GM10847 (cell line): ENCODE measurements at regions not wholly inside any gene's neighbourhood (a gene's known extent, or its start where the extent isn't known, plus 50 kb on each side); places are given as distances from the start of the nearest gene placed in this dataset.

Experiments used
- POLR2A ChIP-seq: IDR thresholded peaks from 2 replicates; pipeline ENCODE4 v1.6.1; 2011; ENCODE audit not compliant: insufficient read length; ENCODE audit errors: extremely low read depth

DNA sequence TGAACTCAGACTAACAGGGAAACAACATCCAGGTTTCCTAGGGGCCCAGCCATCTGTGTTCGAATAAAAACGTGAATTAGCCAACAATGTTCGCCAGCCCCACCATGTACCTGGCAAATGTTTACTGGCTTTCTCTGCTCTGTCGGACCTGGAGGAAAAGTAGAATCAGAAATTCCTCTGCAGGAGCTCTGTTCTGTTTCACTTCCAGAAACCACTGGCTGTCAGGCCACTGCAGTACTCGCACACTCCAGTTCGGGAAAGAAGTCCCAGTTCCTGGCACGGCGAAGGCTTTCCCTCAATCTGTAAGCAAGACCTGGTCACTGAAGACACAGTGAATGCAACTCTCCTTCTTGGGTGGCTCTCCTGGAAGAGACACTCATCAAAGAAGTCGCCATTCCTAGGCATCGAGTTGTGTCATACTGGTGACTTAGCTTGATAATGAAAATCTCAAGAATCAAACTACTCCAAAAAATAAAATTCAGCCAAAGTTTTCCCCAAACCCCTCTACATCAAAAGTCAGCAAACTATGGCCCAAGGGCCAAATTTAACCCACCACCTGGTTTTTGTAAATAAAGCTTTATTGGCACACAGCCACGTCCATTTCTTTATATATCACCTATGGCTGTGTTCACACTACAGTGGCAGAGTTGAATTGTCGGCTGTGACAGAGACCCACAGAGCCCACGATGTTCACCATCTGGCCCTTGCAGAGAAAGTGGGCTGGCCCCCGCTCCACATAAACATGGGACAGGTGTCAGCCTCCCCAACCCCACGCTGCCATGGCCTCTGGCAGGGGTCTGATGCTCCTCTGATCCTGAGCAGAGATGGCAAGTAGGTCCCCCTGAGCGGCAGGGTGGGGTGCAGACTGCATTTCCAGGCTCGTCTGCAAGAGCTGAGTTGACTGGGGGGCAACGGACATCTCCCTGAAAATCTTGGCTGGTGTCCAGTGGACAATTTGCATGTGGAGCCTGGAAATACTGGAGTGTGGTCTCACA is 189.2 kb upstream of the DIO3 start:
- no peak for TF ChIP-seq POLR2A

DNA sequence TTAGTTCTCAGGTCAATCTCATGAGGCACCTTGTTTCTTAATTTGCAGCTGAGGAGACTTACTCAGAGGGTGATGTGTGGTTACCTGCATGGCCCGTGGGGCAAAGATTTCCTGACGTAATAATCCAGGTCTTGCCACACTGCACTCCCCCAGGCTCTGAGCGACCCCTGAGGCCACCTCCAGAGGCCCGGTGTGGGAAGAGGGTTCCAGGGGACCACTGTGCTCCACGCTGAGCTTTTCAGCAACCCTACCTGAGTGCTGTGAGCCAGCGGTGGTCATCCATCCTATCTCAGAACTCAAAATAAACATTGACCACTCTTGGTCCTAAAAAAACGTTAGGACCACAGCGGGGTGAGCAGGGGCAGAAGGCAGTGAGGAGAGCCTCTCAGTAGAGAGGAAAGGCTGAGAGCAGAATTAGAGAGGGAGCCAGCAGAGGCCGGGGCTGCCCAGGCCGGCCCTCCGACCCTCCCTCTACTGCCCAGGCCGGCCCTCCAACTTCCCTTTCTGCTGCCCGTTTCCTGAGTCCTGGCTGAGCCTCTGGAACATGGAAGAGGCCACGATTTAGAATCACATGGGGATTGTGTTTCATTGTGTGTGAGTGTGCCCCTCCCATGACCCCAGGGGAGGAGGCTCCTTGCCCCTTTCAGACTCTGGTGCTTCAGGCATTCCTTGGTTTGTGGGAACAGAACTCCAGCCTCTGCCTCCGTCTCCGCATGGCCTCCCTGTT is 188.2 kb upstream of the DIO3 start:
- TF ChIP-seq POLR2A, result no peak

DNA sequence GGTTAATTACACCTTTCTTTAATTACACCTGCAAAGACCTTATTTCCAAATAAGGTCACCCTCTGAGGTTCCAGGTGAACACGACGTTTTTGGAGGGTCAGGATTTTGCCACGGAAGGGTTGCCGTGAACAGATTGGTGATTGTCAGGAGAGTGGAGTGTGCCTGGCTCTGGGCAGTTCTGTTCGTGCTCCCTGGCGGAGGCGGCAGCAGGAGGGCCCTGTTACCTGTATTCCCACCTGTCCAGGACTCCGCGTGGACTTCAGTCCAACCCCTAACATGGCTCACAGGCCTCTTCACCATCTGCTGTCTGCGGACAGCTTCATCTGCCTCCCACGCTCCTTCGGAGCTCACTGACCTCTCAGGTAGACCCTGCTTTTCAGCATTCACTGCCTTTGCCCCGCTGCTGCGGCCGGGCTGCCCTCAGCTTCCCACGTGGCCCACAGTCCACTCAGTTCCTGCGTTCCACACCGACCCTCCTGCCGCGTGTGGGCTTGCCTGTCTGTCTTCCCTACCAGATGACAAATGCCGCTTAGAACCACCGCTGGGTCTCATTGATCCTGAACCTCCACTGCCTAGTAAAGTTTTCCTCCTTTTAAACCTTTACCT is 187.5 kb upstream of the DIO3 start:
- no peak for TF ChIP-seq POLR2A

DNA sequence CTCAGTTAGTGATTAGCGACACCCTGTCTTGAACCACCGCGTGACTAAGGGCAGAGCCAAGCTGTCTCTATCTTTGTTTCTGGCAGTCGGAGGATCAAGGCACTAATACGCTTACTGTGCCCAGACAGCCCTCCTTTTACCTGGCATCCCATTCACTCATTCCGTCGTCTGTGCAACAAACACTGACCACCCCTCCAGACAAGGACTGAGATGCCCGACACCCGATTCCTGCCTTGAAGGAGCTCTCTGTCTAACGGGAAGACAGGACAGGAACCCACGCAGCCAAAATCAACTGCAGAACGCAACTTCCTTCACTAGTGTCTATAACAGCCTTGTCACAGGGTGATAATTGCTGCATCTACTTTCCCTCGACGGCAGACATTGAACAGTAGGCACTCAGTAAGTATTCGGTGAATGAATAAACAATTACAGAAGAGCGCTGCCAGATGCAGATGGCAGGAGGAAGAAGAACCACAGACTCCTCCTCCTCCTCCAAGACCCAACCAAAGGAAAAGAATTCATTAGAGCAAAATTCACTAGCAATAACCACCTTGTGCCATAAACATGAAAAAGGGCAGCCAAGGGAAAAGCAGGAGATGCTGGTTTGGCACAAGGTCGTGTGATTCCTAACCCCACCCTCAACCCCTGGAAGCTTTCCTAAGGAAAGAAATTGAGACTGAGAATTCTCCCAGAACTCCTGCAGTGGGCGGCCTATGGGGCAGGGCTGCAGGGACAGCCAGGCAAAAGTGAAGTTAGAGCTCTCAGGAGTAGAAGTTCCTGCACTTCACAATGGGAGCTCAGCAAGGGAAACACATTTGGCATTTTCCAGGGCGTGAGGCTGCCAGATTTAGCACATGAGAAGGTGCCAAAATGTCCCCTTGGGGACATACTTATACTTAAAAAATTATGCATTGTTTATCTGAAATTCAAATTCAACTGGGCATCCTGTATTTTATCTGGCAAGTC is 186.6 kb upstream of the DIO3 start:
- TF ChIP-seq POLR2A, result no peak

DNA sequence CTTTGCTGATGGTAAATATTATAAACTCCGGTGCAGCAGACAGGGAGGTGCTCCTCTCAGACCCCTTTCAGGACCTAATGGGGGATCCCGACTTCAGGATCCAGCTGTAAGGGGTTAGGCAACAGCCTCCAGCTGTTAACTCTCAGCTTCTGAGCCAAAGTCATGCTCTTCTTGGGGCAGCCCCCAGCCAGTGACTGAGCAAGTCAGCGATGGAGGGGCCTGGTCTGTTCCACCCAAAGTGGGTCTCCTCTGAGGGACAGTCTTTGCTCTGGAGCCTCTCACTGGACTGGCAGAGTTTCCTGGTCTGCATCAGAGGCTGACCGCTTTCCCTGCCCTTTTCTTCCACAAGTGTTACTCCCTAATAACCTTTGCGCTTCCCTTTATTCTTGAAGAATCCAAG is 184.2 kb upstream of the DIO3 start:
- TF ChIP-seq POLR2A, result no peak

DNA sequence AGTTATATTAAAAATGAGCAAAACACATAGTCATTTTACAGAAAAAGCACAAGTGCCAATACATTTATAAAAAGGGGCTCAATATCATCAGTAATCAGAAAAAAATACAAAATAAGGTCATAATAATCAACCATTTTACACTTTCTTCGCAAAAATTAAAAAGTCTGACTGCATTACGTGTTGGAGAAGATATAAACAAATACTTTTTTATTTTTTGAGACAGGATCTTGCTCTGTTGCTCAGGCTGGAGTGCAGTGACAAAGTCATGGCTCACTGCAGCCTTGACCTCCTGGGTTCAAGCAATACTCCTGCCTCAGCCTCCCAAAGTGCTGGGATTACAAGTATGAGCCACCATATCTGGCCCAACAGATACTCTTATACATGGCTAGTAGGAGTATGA is 181.5 kb upstream of the DIO3 start:
- TF ChIP-seq POLR2A, result no peak

DNA sequence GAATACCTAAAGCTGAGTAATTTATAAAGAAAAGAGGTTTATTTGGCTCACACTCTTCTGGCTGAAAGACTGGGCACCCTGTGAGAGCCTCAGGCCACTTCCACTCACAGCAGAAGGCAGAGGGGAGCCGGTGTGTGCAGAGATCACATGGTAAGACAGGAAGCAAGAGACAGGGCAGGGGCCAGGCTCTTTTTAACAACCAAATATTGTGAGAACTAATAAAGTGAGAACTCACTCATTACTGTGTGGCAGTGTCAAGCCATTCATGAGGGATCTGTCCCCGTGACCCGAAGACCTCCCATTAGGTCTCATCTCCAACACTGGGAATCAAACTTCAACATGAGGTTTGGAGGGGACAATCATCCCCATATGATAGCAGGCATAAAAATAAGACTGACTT is 180.8 kb upstream of the DIO3 start:
- no peak for TF ChIP-seq POLR2A

DNA sequence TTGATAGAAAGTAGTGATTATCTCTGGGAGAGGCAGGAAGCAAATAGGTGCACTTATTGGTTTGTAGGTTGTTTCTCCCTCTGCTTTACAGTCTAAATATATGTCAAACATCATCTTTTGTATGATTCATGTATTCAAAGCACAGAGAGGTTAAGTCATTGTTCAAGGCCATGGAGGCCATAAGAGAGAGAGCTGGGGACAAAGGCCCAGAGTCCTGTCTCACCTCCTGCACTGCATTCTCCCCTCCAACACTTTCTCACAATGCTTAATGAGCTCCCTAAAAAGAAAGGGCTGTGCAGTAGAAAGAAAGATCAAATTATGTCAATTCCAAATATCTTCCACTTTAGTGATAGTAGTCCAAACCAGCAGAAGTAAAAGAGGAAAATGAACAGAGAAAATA is 180.4 kb upstream of the DIO3 start:
- no peak for TF ChIP-seq POLR2A

DNA sequence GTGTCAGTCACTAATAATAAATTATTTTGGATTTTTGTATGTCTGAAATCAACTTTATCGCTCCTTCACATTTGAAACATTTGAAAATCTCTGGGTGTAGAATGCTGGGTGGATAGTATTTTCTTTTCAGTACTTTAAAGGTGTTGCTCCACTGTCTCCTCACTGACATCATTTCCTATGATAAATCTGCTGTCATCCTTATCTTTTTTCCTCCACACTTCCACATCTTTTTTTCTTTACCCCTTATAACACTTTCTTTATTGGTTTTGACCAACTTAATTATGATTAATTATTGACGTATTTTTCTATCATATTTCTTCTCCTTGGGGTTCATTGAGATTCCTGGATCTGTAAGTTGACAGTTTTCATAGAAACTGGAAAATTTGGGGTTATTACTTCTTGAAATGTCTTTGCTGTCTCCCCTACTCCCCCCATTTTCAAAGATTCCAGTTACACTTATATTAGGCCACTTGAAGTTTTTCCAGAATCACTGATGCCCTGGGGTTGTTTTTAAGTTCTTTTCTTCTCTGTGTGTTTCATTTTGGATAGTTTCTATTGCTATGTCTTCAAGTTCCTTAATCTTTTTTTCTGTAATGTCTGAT is 177.5 kb upstream of the DIO3 start:
- no peak for TF ChIP-seq POLR2A

DNA sequence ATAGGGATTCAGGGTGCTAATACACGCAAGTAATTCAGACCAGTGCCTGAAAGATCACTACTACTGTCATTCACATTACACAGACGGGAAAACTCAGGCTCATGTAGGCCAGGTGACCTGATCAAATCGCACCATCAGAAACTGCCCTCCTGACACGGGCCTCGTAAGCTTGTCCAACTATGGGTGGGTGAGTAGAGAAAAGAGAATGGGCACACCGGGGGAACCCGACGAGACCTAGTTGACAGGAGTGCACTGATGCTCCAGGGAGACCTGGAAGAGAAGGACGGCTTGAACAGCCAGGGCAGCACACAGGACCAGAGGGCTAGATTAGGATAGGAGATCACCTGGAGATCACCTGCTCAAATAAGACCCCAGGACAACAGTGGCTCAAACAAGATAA is 166.9 kb upstream of the DIO3 start:
- TF ChIP-seq POLR2A, result no peak

DNA sequence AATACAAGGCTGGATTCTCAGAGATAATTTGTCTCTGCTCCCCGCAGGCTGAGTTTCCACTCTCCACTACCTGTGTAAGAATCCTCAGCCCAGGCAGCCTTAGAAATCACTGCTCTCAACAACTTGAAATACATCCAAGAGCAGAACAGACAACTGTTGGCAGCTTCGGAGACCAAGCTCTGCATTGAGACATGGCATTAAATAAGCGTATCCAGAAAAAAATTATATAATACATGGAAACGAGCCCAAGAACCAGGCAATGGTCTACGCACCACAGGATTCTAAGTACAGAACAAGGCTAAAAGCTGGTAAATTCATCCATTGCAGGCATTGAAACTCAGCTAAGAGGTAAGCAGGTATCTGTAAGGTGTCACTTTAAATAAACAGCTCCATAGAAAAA is 165.5 kb upstream of the DIO3 start:
- TF ChIP-seq POLR2A, result no peak

DNA sequence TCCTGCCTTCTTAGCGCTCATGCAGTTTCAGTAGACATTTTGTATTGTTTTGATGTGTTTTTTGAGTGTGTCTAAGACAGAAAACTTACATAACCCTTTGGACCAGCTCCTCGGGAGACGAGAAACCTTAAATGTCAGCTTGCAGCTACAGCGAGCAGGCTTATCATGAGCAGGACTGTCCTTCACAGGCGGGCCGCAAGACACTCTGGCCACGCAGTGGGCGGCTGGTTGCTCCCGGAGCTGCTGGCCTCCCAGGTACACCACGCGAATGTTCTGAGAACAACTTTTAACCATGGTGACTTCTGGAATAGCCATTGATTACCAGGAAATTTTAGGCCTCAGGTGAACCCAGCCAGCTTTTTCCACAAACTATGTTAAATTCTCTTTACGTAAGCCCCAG is 164.1 kb upstream of the DIO3 start:
- no peak for TF ChIP-seq POLR2A

DNA sequence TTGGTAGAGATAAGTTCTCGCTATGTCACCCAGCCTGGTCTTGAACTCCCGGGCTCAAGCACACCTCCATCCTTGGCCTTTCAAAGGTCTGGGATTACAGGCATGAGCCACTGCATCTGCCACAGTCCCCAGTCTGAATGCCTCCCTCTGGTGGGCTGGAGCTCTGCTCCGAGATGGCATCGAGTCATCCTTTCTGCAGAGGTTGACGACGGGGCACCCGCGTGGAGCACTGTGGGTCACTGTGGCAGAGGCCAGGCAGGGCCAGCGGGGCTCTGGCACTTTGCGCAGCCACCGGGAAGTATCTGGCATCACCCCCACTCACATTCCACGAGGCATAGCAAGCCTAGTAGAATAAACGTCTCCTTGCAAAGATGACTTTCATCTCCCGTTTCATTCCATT is 163.3 kb upstream of the DIO3 start:
- TF ChIP-seq POLR2A, result no peak

DNA sequence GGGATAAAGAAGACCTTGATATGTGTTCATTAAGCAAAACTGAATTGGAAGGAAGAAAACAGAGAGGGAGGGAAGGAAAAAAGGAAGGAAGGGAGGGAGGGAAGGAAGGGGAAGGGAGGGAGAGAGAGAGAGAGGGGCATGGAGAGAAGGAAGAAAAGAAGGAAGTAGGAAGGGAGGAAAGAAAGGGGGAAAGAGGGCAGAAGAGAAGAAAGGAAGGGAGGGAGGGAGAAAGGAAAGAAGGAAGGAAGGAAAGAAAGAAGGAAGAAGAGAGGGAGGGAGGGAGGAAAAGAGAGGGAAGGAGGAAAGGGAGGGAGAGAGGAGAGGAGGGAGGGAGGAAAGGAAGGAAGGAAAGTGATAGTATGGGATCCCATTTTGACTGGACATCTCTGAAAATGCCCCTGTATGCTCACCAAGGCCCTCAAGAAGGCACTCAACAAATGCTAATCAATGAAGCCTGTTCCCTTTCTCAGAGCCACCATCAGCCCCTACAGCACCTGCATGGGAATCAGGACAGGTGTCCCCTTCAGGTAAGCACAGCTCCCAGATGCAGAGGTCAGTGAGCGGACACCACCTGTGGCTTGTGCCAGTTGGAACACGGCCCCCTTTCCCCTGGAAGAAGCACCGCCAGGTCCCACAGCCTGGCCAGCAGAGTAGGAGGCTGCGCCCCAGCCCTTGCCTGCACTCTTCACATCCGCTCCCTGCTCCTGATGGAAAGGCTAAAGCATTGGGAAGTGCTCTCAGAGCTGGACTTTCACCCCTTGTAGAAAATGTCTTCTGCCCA is 161.4 kb upstream of the DIO3 start:
- TF ChIP-seq POLR2A, result no peak
